ENCODE measurements at regions not wholly inside any gene's neighbourhood (a gene's known extent, or its start where the extent isn't known, plus 50 kb on each side); places are given as distances from the start of the nearest gene placed in this dataset.

DNA sequence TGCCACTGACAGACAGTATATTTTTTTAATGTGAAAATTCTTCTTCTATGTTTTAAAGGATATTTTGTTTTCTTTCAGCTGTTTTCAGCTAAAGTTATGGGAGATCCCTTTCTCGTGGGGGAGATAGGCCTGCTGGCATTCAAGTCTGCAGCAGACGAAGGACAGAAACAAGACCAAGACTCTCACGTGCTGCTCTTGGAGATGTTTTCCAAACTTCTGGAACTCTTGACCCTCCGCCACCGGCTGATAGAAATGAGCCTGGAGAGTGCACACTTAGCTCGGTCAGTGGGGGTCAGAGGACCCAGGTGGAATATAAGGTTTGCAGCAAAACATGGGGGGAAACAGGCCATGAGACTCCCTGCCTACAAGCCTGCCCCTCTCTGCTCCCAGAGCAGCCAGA is 120.5 kb downstream of the CD164 start:
- no peak overlapping the region for H3K27ac ChIP-seq (replicated peaks in 1 of 4)
- H3K9me3 ChIP-seq, result no peaks in the 10 kb centered on the region
- no peaks in the 10 kb centered on the region for H3K27me3 ChIP-seq
- H3K4me1 ChIP-seq, result peaks cover 0 to 4% (median 0%) of the 10 kb centered on the region in 4 donors
- no peak overlapping the region for H3K4me3 ChIP-seq
- TF ChIP-seq, protein P1, sequence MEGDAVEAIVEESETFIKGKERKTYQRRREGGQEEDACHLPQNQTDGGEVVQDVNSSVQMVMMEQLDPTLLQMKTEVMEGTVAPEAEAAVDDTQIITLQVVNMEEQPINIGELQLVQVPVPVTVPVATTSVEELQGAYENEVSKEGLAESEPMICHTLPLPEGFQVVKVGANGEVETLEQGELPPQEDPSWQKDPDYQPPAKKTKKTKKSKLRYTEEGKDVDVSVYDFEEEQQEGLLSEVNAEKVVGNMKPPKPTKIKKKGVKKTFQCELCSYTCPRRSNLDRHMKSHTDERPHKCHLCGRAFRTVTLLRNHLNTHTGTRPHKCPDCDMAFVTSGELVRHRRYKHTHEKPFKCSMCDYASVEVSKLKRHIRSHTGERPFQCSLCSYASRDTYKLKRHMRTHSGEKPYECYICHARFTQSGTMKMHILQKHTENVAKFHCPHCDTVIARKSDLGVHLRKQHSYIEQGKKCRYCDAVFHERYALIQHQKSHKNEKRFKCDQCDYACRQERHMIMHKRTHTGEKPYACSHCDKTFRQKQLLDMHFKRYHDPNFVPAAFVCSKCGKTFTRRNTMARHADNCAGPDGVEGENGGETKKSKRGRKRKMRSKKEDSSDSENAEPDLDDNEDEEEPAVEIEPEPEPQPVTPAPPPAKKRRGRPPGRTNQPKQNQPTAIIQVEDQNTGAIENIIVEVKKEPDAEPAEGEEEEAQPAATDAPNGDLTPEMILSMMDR (IDR thresholded peaks at IDR 0.05), result no peak
- no peak for TF ChIP-seq EP300 (IDR thresholded peaks at IDR 0.05)
- TF ChIP-seq POLR2AphosphoS5 (IDR thresholded peaks at IDR 0.05), result no peak
- TF ChIP-seq POLR2A (IDR thresholded peaks at IDR 0.05; ENCODE audit: low read depth), result no peak
- DNase-seq (ENCODE audit: extremely low spot score), result peak; percentile 34
- H3K36me3 ChIP-seq, result no peaks in the 10 kb centered on the region
- intact Hi-C loops (cut with DNase I), result no loop called here
- whole genome bisulfite sequencing, result 64% methylated on average over 6 of the region's 6 CpGs

GRCh38 chr6:109260701-109261100 is 121.6 kb downstream of the CD164 start:
- TF ChIP-seq, protein P1 (IDR thresholded peaks at IDR 0.05), result no peak
- TF ChIP-seq EP300 (IDR thresholded peaks at IDR 0.05) (no peak), POLR2AphosphoS5 (IDR thresholded peaks at IDR 0.05) (no peak), POLR2A (IDR thresholded peaks at IDR 0.05; ENCODE audit: low read depth) (no peak)
- Histone ChIP-seq H3K27ac (replicated peaks in 1 of 4) (no peak overlapping the region), H3K4me1 (peaks cover 0 to 4% (median 0%) of the 10 kb centered on the region in 4 donors), H3K9me3 (no peaks in the 10 kb centered on the region), H3K36me3 (no peaks in the 10 kb centered on the region), H3K4me3 (no peak overlapping the region), H3K27me3 (no peaks in the 10 kb centered on the region)
- WGBS, result 91% methylated on average over 3 of the region's 3 CpGs
- peak; percentile 66 for DNase-seq (ENCODE audit: extremely low spot score)
- intact Hi-C loops (cut with DNase I), result no loop called here

GRCh38 chr6:109260126-109260525 is 122.1 kb downstream of the CD164 start:
- Histone ChIP-seq H3K36me3 (no peaks in the 10 kb centered on the region), H3K9me3 (no peaks in the 10 kb centered on the region), H3K4me3 (no peak overlapping the region), H3K27me3 (no peaks in the 10 kb centered on the region), H3K27ac (replicated peaks in 1 of 4) (no peak overlapping the region), H3K4me1 (peaks cover 0 to 4% (median 0%) of the 10 kb centered on the region in 4 donors)
- no peak for DNase-seq (ENCODE audit: extremely low spot score)
- intact Hi-C loops (cut with DNase I), result no loop called here
- TF ChIP-seq POLR2AphosphoS5 (IDR thresholded peaks at IDR 0.05) (no peak), EP300 (IDR thresholded peaks at IDR 0.05) (no peak), POLR2A (IDR thresholded peaks at IDR 0.05; ENCODE audit: low read depth) (no peak)
- TF ChIP-seq, protein P1 (IDR thresholded peaks at IDR 0.05), result no peak
- 98% methylated on average over 2 of the region's 2 CpGs for WGBS

DNA sequence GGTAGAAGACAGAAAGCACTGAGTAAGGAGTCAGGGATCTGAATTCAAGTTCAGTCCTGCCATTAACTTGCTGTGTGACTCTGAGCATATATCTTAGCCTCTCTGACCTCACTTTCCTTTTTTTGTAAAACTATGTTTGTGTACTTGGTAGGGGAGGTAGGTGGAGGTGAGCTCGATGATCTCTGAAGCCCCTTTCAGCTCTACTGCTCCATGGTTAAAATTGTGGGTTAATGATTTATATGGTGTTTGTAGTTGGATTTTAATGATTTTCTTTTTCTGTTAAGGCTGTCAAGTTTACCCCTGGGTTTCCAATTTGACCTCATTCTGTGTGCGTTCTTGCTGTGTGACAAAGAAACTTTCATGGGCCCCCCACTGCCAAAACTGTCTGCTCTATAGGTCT is 124.1 kb downstream of the CD164 start:
- Histone ChIP-seq H3K9me3 (no peaks in the 10 kb centered on the region), H3K4me3 (no peak overlapping the region), H3K27me3 (no peaks in the 10 kb centered on the region), H3K4me1 (peaks cover 0 to 9% (median under 1%) of the 10 kb centered on the region in 4 donors), H3K27ac (replicated peaks in 1 of 4) (no peak overlapping the region), H3K36me3 (no peaks in the 10 kb centered on the region)
- intact Hi-C loops (cut with DNase I), result no loop called here
- TF ChIP-seq POLR2AphosphoS5 (IDR thresholded peaks at IDR 0.05) (no peak), POLR2A (IDR thresholded peaks at IDR 0.05; ENCODE audit: low read depth) (no peak), EP300 (IDR thresholded peaks at IDR 0.05) (no peak)
- TF ChIP-seq, protein P1 (IDR thresholded peaks at IDR 0.05), result no peak
- WGBS, result 100% methylated on average over 2 of the region's 2 CpGs
- DNase-seq (ENCODE audit: extremely low spot score), result no peak

DNA sequence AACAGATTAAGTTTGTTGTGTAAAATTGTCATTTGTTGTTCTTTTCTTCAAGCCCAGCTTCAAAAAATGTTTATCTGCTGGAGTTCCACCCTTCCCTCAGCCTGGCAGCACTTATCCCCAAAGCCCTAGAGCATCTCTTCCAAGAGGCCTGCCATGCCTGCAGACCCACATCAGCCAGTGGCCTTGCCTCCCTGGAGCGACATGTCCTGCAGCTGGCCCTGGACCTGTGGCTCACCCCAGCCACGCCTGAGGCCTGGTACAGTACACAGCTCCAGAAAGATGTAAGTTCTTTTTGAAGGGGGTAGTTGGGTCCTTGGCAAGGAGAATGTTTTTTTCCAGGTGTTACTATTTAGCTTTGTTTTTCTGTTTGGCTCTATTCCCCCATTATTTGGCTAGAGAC is 124.8 kb downstream of the CD164 start:
- WGBS, result 100% methylated on average over 2 of the region's 2 CpGs
- Histone ChIP-seq H3K27ac (replicated peaks in 1 of 4) (no peak overlapping the region), H3K27me3 (no peaks in the 10 kb centered on the region), H3K4me1 (peaks cover 0 to 15% (median 6%) of the 10 kb centered on the region in 4 donors), H3K9me3 (no peaks in the 10 kb centered on the region), H3K4me3 (no peak overlapping the region), H3K36me3 (no peaks in the 10 kb centered on the region)
- TF ChIP-seq POLR2AphosphoS5 (IDR thresholded peaks at IDR 0.05), result no peak
- no peak for TF ChIP-seq POLR2A (IDR thresholded peaks at IDR 0.05; ENCODE audit: low read depth)
- TF ChIP-seq EP300 (IDR thresholded peaks at IDR 0.05), result no peak
- TF ChIP-seq, protein P1 (IDR thresholded peaks at IDR 0.05), result no peak
- intact Hi-C loops (cut with DNase I), result no loop called here
- peak; percentile 62 for DNase-seq (ENCODE audit: extremely low spot score)
